ENCODE measurements at regions not wholly inside any gene's neighbourhood (a gene's known extent, or its start where the extent isn't known, plus 50 kb on each side); places are given as distances from the start of the nearest gene placed in this dataset.

DNA sequence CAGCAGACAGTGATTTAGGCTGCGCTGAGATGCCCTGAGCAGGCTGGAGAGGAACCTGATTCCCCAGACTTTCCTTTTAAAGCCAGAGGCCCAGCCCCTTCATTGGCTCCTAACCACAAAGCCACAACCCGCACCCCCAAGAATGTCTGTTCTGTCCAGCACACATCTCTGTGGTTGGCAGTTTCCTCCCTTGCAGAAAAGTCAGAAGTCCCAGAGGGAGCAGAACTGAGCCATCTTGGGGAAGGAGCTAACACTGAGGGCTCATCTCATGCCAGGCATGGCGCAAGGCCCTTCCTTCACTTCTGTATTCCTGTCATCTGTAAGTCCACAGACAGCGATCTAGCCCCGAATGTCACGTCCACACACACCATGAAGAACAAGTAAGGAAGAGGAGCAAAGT lies 97.1 kb upstream of the SYT13 start:
- no peak for TF ChIP-seq FOXK2 (IDR thresholded peaks at IDR 0.05)
- TF ChIP-seq NFRKB (IDR thresholded peaks at IDR 0.05): no peak
- TF ChIP-seq, protein P1, sequence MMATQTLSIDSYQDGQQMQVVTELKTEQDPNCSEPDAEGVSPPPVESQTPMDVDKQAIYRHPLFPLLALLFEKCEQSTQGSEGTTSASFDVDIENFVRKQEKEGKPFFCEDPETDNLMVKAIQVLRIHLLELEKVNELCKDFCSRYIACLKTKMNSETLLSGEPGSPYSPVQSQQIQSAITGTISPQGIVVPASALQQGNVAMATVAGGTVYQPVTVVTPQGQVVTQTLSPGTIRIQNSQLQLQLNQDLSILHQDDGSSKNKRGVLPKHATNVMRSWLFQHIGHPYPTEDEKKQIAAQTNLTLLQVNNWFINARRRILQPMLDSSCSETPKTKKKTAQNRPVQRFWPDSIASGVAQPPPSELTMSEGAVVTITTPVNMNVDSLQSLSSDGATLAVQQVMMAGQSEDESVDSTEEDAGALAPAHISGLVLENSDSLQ (IDR thresholded peaks at IDR 0.05): no peak
- TF ChIP-seq SP1 (IDR thresholded peaks at IDR 0.05): no peak
- no peak for TF ChIP-seq BHLHE40 (IDR thresholded peaks at IDR 0.05; ENCODE audit: borderline replicate concordance)
- no peak for TF ChIP-seq ELF4 (IDR thresholded peaks at IDR 0.05)
- no peak for TF ChIP-seq SUZ12 (IDR thresholded peaks at IDR 0.05)
- TF ChIP-seq HDGF (IDR thresholded peaks at IDR 0.05; ENCODE audit: borderline replicate concordance): no peak
